HCT116 (cell line): ENCODE measurements at regions not wholly inside any gene's neighbourhood (a gene's known extent, or its start where the extent isn't known, plus 50 kb on each side); places are given as distances from the start of the nearest gene placed in this dataset.

Experiments
- ATAC-seq: fragments of 200-7000 bp; cut with Tn5 transposase; 2 replicates; pipeline ENCODE4 v1.9.1; 2020; ENCODE audit warnings: mild to moderate bottlenecking, moderate library complexity
- BruUV-seq: library from RNA; stranded (reverse); fragments of 400-500 nt; replicated peaks from 2 replicates; lab custom pipeline; 2021; lab: Mats Ljungman, UMichigan
- CTCF ChIA-PET: fragments of 300-600 bp; sonication (Branson Sonifier 250); formaldehyde crosslinking; loops from one replicate; lab custom pipeline; 2021; ENCODE audit warnings: antibody characterized with exemption; lab: Charles Lee
- POLR2A ChIA-PET: fragments of 300-600, 350-600 bp; sonication (Branson Sonifier 250); formaldehyde crosslinking; loops from one replicate; lab custom pipeline; 2021; ENCODE audit warnings: antibody characterized with exemption; lab: Charles Lee
- RAD21 ChIA-PET, 2 experiments: fragments of 300-600 bp; sonication (Branson Sonifier 250); formaldehyde crosslinking; loops; one replicate each; lab custom pipeline; 2023; ENCODE audit warnings: low total read pairs in 2 of 2; ENCODE audit not compliant: uncharacterized antibody in 2 of 2, unreplicated experiment in 2 of 2, low non-redundant PET in 1 of 2; lab: Charles Lee
- DNase-seq: peaks from one replicate; pipeline ENCODE4 v3.0.0-alpha.2; 2010; ENCODE audit warnings: low read depth, low spot score
- H2AFZ ChIP-seq: fragments of 200-600 bp; shearing (Covaris generic), sonication (generic); 2 replicates; pipeline ENCODE4 v1.6.1; 2017; ENCODE audit warnings: low read depth, mixed run types, mixed read lengths, antibody characterized with exemption, low read length; ENCODE audit not compliant: poor library complexity, severe bottlenecking
- H3K27ac ChIP-seq: 2 replicates; pipeline ENCODE4 v1.5.1; 2012; ENCODE audit warnings: low read depth, low read length
- H3K27me3 ChIP-seq: fragments of 200-600 bp; sonication (generic); 2 replicates; pipeline ENCODE4 v1.6.1; 2016; ENCODE audit warnings: mixed run types, low read length, mixed read lengths; ENCODE audit not compliant: insufficient read depth
- H3K36me3 ChIP-seq, 2 experiments: fragments of 200-500 bp in 1 of 2; fragments of 200-600 bp in 1 of 2; sonication (Bioruptor generic) in 1 of 2; sonication (generic) in 1 of 2; 2 replicates each; pipeline versions ENCODE4 v1.5.1 to v1.6.1; 2014 to 2016; ENCODE audit warnings: low read length in 2 of 2, inconsistent platforms in 1 of 2, mixed read lengths in 1 of 2, mixed run types in 1 of 2; ENCODE audit not compliant: insufficient read depth in 2 of 2, control insufficient read depth in 1 of 2
- H3K4me1 ChIP-seq, 2 experiments: fragments of 200-600 bp in 1 of 2; sonication (generic) in 1 of 2; 2 replicates each; pipeline versions ENCODE4 v1.5.1 to v1.6.1; 2012 to 2017; ENCODE audit warnings: low read length in 2 of 2, inconsistent platforms in 1 of 2, mild to moderate bottlenecking in 1 of 2, mixed read lengths in 1 of 2, mixed run types in 1 of 2, moderate library complexity in 1 of 2; ENCODE audit not compliant: insufficient read depth in 2 of 2, control insufficient read depth in 1 of 2
- H3K4me2 ChIP-seq: fragments of 200-600 bp; sonication (generic); 2 replicates; pipeline ENCODE4 v1.6.1; 2017; ENCODE audit warnings: mixed run types, low read length, mixed read lengths
- H3K4me3 ChIP-seq, 2 experiments: fragments of 200-600 bp in 1 of 2; sonication (generic) in 1 of 2; replicated peaks in 1 of 2; 2 replicates each; pipeline ENCODE4 v1.5.1; 2011 to 2016; ENCODE audit warnings: low read length in 2 of 2, control low read depth in 1 of 2, low read depth in 1 of 2, mild to moderate bottlenecking in 1 of 2, mixed read lengths in 1 of 2, mixed run types in 1 of 2
- H3K79me2 ChIP-seq: fragments of 200-600 bp; sonication (generic); 2 replicates; pipeline ENCODE4 v1.6.1; 2017; ENCODE audit warnings: mild to moderate bottlenecking, mixed run types, low read length, moderate library complexity, mixed read lengths; ENCODE audit not compliant: insufficient read depth
- H3K9ac ChIP-seq: fragments of 200-600 bp; sonication (generic); 2 replicates; pipeline ENCODE4 v1.6.1; 2016; ENCODE audit warnings: low read length, mixed read lengths
- H3K9me2 ChIP-seq: fragments of 200-600 bp; sonication (generic), shearing (Covaris generic); 2 replicates; pipeline ENCODE4 v1.6.1; 2017; ENCODE audit warnings: mixed run types, mild to moderate bottlenecking, moderate library complexity; ENCODE audit not compliant: insufficient read depth
- H3K9me3 ChIP-seq, 2 experiments: fragments of 200-500 bp in 1 of 2; fragments of 200-600 bp in 1 of 2; sonication (Bioruptor generic) in 1 of 2; sonication (generic) in 1 of 2; 2 replicates each; pipeline ENCODE4 v1.6.1; 2014 to 2017; ENCODE audit warnings: low read length in 2 of 2, mixed read lengths in 2 of 2, inconsistent platforms in 1 of 2, low read depth in 1 of 2, mild to moderate bottlenecking in 1 of 2, mixed run types in 1 of 2, moderate library complexity in 1 of 2; ENCODE audit not compliant: control insufficient read depth in 1 of 2, insufficient read depth in 1 of 2
- H4K20me1 ChIP-seq: fragments of 200-600 bp; sonication (generic), shearing (Covaris generic); 2 replicates; pipeline ENCODE4 v1.6.1; 2017; ENCODE audit warnings: mixed run types, mild to moderate bottlenecking, moderate library complexity; ENCODE audit not compliant: insufficient read depth
- CBX3 ChIP-seq: IDR thresholded peaks from 2 replicates; pipeline ENCODE4 v1.6.1; 2012; ENCODE audit warnings: low read depth
- CEBPB ChIP-seq: IDR thresholded peaks from 2 replicates; pipeline ENCODE4 v1.6.1; 2012; ENCODE audit warnings: low read depth
- EGR1 ChIP-seq: IDR thresholded peaks from 2 replicates; pipeline ENCODE4 v1.6.1; 2012; ENCODE audit warnings: low read depth
- ELF1 ChIP-seq: IDR thresholded peaks from 2 replicates; pipeline ENCODE4 v1.6.1; 2012; ENCODE audit warnings: low read depth, borderline replicate concordance
- EZH2 ChIP-seq: fragments of 200-600 bp; sonication (generic); IDR thresholded peaks from 2 replicates; pipeline ENCODE4 v1.6.1; 2017; ENCODE audit warnings: antibody characterized with exemption, mixed run types
- EZH2phosphoT487 ChIP-seq: fragments of 200-600 bp; IDR thresholded peaks from 2 replicates; pipeline ENCODE4 v1.6.1; 2018; ENCODE audit warnings: antibody characterized with exemption, borderline replicate concordance
- FOSL1 ChIP-seq: IDR thresholded peaks from 2 replicates; pipeline ENCODE4 v1.6.1; 2012; ENCODE audit warnings: low read depth
- JUND ChIP-seq: IDR thresholded peaks from 2 replicates; pipeline ENCODE4 v1.6.1; 2012
- MAX ChIP-seq: IDR thresholded peaks from 2 replicates; pipeline ENCODE4 v1.6.1; 2012
- POLR2A ChIP-seq: IDR thresholded peaks from 2 replicates; pipeline ENCODE4 v1.7.0; 2011; ENCODE audit warnings: borderline replicate concordance; ENCODE audit not compliant: insufficient read depth, insufficient read length; ENCODE audit errors: extremely low read depth
- RAD21 ChIP-seq: IDR thresholded peaks from 2 replicates; pipeline ENCODE4 v1.6.1; 2012; ENCODE audit warnings: low read depth, mild to moderate bottlenecking
- SIN3A ChIP-seq: IDR thresholded peaks from 2 replicates; pipeline ENCODE4 v1.6.1; 2012; ENCODE audit warnings: low read depth
- SP1 ChIP-seq: IDR thresholded peaks from 2 replicates; pipeline ENCODE4 v1.6.1; 2012; ENCODE audit warnings: low read depth
- SRF ChIP-seq: IDR thresholded peaks from 2 replicates; pipeline ENCODE4 v1.6.1; 2012; ENCODE audit warnings: low read depth
- YY1 ChIP-seq: IDR thresholded peaks from 2 replicates; pipeline ENCODE4 v1.6.1; 2011; ENCODE audit warnings: low read length, low read depth, moderate library complexity, mild to moderate bottlenecking; ENCODE audit not compliant: insufficient replicate concordance; ENCODE audit errors: extremely low read depth
- ZNF274 ChIP-seq: fragments of 200-500 bp; sonication (Bioruptor generic); IDR thresholded peaks from 2 replicates; pipeline ENCODE4 v1.6.1; 2014; ENCODE audit warnings: mild to moderate bottlenecking, low read depth, low read length, inconsistent platforms
- intact Hi-C: fragments of 100-400 bp; cut with micrococcal nuclease; formaldehyde crosslinking; loops from 2 replicates; pipeline ENCODE4 v1.10.0; 2022
- TF ChIP-seq, protein P1 (sequence below), 3 experiments: fragments of 200-600 bp in 1 of 3; sonication (generic) in 1 of 3; IDR thresholded peaks in 2 of 3; conservative IDR thresholded peaks in 1 of 3; 2 replicates each; pipeline ENCODE4 v1.5.1; 2012 to 2017; ENCODE audit warnings: low read depth in 2 of 3, low read length in 2 of 3, antibody characterized with exemption in 1 of 3, borderline replicate concordance in 1 of 3, control low read depth in 1 of 3, mild to moderate bottlenecking in 1 of 3, mixed read lengths in 1 of 3, mixed run types in 1 of 3, moderate library complexity in 1 of 3; ENCODE audit not compliant: insufficient read depth in 1 of 3
- TF ChIP-seq, protein P2 (sequence below): IDR thresholded peaks from 2 replicates; pipeline ENCODE4 v1.6.1; 2011; ENCODE audit warnings: mild to moderate bottlenecking, low read length, moderate library complexity; ENCODE audit not compliant: insufficient replicate concordance; ENCODE audit errors: extremely low read depth

GRCh38 chr6:125550892-125551291 is 198.5 kb upstream of the HEY2 start:
- no peak for DNase-seq
- CTCF ChIA-PET: no interaction called here
- no peak overlapping the region for H3K4me3 ChIP-seq
- H3K27me3 ChIP-seq: peaks cover 29% of the 10 kb centered on the region
- H2AFZ ChIP-seq: no peak overlapping the region
- TF ChIP-seq ELF1 (no peak), SIN3A (no peak), YY1 (no peak), SP1 (no peak), FOSL1 (no peak), MAX (no peak), POLR2A (no peak), EZH2phosphoT487 (no peak), RAD21 (no peak), SRF (no peak)
- TF ChIP-seq, all 23 proteins: peak for 0
- no TSS peak for BruUV-seq
- no peak for ATAC-seq
- H3K4me2 ChIP-seq: no peak overlapping the region
- ChIA-PET POLR2A (no interaction called here), RAD21 (no interaction called here)
- H3K27ac ChIP-seq: no peak overlapping the region
- no peaks in the 10 kb centered on the region for H3K9me2 ChIP-seq
- H3K9me3 ChIP-seq: no peaks in the 10 kb centered on the region
- no peak overlapping the region for H3K9ac ChIP-seq
- no peaks in the 10 kb centered on the region for H3K36me3 ChIP-seq
- H3K79me2 ChIP-seq: no peaks in the 10 kb centered on the region
- H4K20me1 ChIP-seq: no peaks in the 10 kb centered on the region
- intact Hi-C loops: no loop called here
- H3K4me1 ChIP-seq: 0 out of 4 replicates have a peak, but pooled peaks cover 0 to 3% of the 10 kb centered on the region in 2 experiments

GRCh38 chr6:125552819-125553218 is 196.6 kb upstream of the HEY2 start:
- ChIA-PET CTCF (no interaction called here), RAD21 (no interaction called here), POLR2A (no interaction called here)
- H3K4me3 ChIP-seq: no peak overlapping the region
- BruUV-seq: no TSS peak
- no peaks in the 10 kb centered on the region for H4K20me1 ChIP-seq
- H3K27ac ChIP-seq: no peak overlapping the region
- H3K4me1 ChIP-seq: 0 out of 4 replicates have a peak, but pooled peaks cover 0 to 3% of the 10 kb centered on the region in 2 experiments
- no peaks in the 10 kb centered on the region for H3K9me2 ChIP-seq
- H3K27me3 ChIP-seq: peaks cover 47% of the 10 kb centered on the region
- DNase-seq: no peak
- no peak overlapping the region for H2AFZ ChIP-seq
- no peaks in the 10 kb centered on the region for H3K36me3 ChIP-seq
- H3K4me2 ChIP-seq: no peak overlapping the region
- no peak overlapping the region for H3K9ac ChIP-seq
- H3K9me3 ChIP-seq: no peaks in the 10 kb centered on the region
- ATAC-seq: no peak
- H3K79me2 ChIP-seq: no peaks in the 10 kb centered on the region
- intact Hi-C loops: no loop called here
- TF ChIP-seq JUND: no peak
- TF ChIP-seq ELF1: no peak
- TF ChIP-seq, protein P1, sequence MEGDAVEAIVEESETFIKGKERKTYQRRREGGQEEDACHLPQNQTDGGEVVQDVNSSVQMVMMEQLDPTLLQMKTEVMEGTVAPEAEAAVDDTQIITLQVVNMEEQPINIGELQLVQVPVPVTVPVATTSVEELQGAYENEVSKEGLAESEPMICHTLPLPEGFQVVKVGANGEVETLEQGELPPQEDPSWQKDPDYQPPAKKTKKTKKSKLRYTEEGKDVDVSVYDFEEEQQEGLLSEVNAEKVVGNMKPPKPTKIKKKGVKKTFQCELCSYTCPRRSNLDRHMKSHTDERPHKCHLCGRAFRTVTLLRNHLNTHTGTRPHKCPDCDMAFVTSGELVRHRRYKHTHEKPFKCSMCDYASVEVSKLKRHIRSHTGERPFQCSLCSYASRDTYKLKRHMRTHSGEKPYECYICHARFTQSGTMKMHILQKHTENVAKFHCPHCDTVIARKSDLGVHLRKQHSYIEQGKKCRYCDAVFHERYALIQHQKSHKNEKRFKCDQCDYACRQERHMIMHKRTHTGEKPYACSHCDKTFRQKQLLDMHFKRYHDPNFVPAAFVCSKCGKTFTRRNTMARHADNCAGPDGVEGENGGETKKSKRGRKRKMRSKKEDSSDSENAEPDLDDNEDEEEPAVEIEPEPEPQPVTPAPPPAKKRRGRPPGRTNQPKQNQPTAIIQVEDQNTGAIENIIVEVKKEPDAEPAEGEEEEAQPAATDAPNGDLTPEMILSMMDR (IDR thresholded peaks at IDR 0.05 in 2 of 3, conservative IDR thresholded peaks at IDR 0.05 in 1 of 3; ENCODE audit: borderline replicate concordance in 1 of 3, insufficient read depth in 1 of 3, low read depth in 2 of 3, low read length in 2 of 3): no peak
- no peak for TF ChIP-seq FOSL1
- no peak for TF ChIP-seq CBX3
- no peak for TF ChIP-seq POLR2A
- TF ChIP-seq RAD21: no peak
- TF ChIP-seq CEBPB: no peak
- TF ChIP-seq YY1: no peak
- no peak for TF ChIP-seq EZH2
- TF ChIP-seq EGR1: no peak
- TF ChIP-seq MAX: no peak
- TF ChIP-seq ZNF274: no peak
- TF ChIP-seq, protein P2, sequence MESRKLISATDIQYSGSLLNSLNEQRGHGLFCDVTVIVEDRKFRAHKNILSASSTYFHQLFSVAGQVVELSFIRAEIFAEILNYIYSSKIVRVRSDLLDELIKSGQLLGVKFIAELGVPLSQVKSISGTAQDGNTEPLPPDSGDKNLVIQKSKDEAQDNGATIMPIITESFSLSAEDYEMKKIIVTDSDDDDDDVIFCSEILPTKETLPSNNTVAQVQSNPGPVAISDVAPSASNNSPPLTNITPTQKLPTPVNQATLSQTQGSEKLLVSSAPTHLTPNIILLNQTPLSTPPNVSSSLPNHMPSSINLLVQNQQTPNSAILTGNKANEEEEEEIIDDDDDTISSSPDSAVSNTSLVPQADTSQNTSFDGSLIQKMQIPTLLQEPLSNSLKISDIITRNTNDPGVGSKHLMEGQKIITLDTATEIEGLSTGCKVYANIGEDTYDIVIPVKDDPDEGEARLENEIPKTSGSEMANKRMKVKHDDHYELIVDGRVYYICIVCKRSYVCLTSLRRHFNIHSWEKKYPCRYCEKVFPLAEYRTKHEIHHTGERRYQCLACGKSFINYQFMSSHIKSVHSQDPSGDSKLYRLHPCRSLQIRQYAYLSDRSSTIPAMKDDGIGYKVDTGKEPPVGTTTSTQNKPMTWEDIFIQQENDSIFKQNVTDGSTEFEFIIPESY: no peak
- no peak for TF ChIP-seq SIN3A
